ENCODE measurements at regions not wholly inside any gene's neighbourhood (a gene's known extent, or its start where the extent isn't known, plus 50 kb on each side); places are given as distances from the start of the nearest gene placed in this dataset.
"Not testable (repeated sequence)": the region's sequence is repeated elsewhere in the genome, so short reads cannot be mapped to it uniquely, and the experiment has no call there.

- DNase-seq (ENCODE audit: extremely low read depth in 1 of 11, low read depth in 9 of 11, low spot score in 4 of 11): no peak
Observed at GRCh38 chr11:112650527-112650926, 310.7 kb upstream of the NCAM1 start.

GRCh38 chr11:112651386-112651785, 309.8 kb upstream of the NCAM1 start:
- DNase-seq (ENCODE audit: extremely low read depth in 1 of 11, low read depth in 9 of 11, low spot score in 4 of 11): no peak

- DNase-seq (ENCODE audit: extremely low read depth in 1 of 11, low read depth in 9 of 11, low spot score in 4 of 11): no peak
Observed at GRCh38 chr11:112652786-112653390, 308.3 kb upstream of the NCAM1 start.

GRCh38 chr11:112655371-112655770, 305.8 kb upstream of the NCAM1 start:
- peak; percentile 61 to 87 (median 73) for DNase-seq (ENCODE audit: extremely low read depth in 1 of 11, low read depth in 9 of 11, low spot score in 4 of 11)

- no peak for DNase-seq (ENCODE audit: extremely low read depth in 1 of 11, low read depth in 9 of 11, low spot score in 4 of 11)
Observed at GRCh38 chr11:112656772-112657428, 304.3 kb upstream of the NCAM1 start.

GRCh38 chr11:112658431-112658878, 302.8 kb upstream of the NCAM1 start:
- DNase-seq (ENCODE audit: extremely low read depth in 1 of 11, low read depth in 9 of 11, low spot score in 4 of 11): peak in 6 of 11 donors; percentile 13 to 44 (median 32)

- no peak for DNase-seq (ENCODE audit: extremely low read depth in 1 of 11, low read depth in 9 of 11, low spot score in 4 of 11)
Observed at GRCh38 chr11:112661146-112661545, 300.1 kb upstream of the NCAM1 start.

- DNase-seq (ENCODE audit: extremely low read depth in 1 of 11, low read depth in 9 of 11, low spot score in 4 of 11): no peak
Observed at GRCh38 chr11:112661571-112661970, 299.6 kb upstream of the NCAM1 start.

GRCh38 chr11:112662554-112662953, 298.7 kb upstream of the NCAM1 start:
- DNase-seq (ENCODE audit: extremely low read depth in 1 of 11, low read depth in 9 of 11, low spot score in 4 of 11): no peak

GRCh38 chr11:112663947-112664634, 297.1 kb upstream of the NCAM1 start:
- no peak for DNase-seq (ENCODE audit: extremely low read depth in 1 of 11, low read depth in 9 of 11, low spot score in 4 of 11)

- DNase-seq (ENCODE audit: extremely low read depth in 1 of 11, low read depth in 9 of 11, low spot score in 4 of 11): no peak
Observed at GRCh38 chr11:112665291-112665690, 295.9 kb upstream of the NCAM1 start.

- no peak for DNase-seq (ENCODE audit: extremely low read depth in 1 of 11, low read depth in 9 of 11, low spot score in 4 of 11)
Observed at GRCh38 chr11:112666253-112666652, 295.0 kb upstream of the NCAM1 start.

- no peak for DNase-seq (ENCODE audit: extremely low read depth in 1 of 11, low read depth in 9 of 11, low spot score in 4 of 11)
Observed at GRCh38 chr11:112670806-112671570, 290.2 kb upstream of the NCAM1 start.

GRCh38 chr11:112673401-112673800, 287.8 kb upstream of the NCAM1 start:
- not testable (repeated sequence) for DNase-seq (ENCODE audit: extremely low read depth in 1 of 11, low read depth in 9 of 11, low spot score in 4 of 11)

GRCh38 chr11:112685111-112685510, 276.1 kb upstream of the NCAM1 start:
- DNase-seq (ENCODE audit: extremely low read depth in 1 of 11, low read depth in 9 of 11, low spot score in 4 of 11): no peak

- no peak for DNase-seq (ENCODE audit: extremely low read depth in 1 of 11, low read depth in 9 of 11, low spot score in 4 of 11)
Observed at GRCh38 chr11:112689851-112690250, 271.4 kb upstream of the NCAM1 start.

GRCh38 chr11:112693781-112694180, 267.4 kb upstream of the NCAM1 start:
- no peak for DNase-seq (ENCODE audit: extremely low read depth in 1 of 11, low read depth in 9 of 11, low spot score in 4 of 11)

- no peak for DNase-seq (ENCODE audit: extremely low read depth in 1 of 11, low read depth in 9 of 11, low spot score in 4 of 11)
Observed at GRCh38 chr11:112694245-112694644, 267.0 kb upstream of the NCAM1 start.

- DNase-seq (ENCODE audit: extremely low read depth in 1 of 11, low read depth in 9 of 11, low spot score in 4 of 11): no peak
Observed at GRCh38 chr11:112694813-112695212, 266.4 kb upstream of the NCAM1 start.
